Neural cell (in vitro differentiated cells): ENCODE measurements at regions not wholly inside any gene's neighbourhood (a gene's known extent, or its start where the extent isn't known, plus 50 kb on each side); places are given as distances from the start of the nearest gene placed in this dataset.

Source experiments
- CTCF ChIP-seq: fragments of 450-650 bp; IDR thresholded peaks from 2 replicates; pipeline ENCODE4 v1.5.1; 2014; ENCODE audit warnings: antibody characterized with exemption, mild to moderate bottlenecking, moderate library complexity; ENCODE audit not compliant: poor library complexity, severe bottlenecking
- EP300 ChIP-seq: fragments of 450-650 bp; conservative IDR thresholded peaks from 2 replicates; pipeline ENCODE4 v1.6.1; 2014; ENCODE audit warnings: antibody characterized with exemption, mild to moderate bottlenecking, moderate library complexity; ENCODE audit not compliant: poor library complexity, severe bottlenecking
- EZH2 ChIP-seq: fragments of 200-600, 300-800 bp; shearing (Covaris generic), sonication (generic); IDR thresholded peaks from 2 replicates; pipeline ENCODE4 v1.6.1; 2014; ENCODE audit warnings: antibody characterized with exemption, low read length, borderline replicate concordance, mild to moderate bottlenecking; ENCODE audit not compliant: insufficient read depth, poor library complexity, severe bottlenecking
- POLR2AphosphoS5 ChIP-seq: IDR thresholded peaks from 2 replicates; pipeline ENCODE4 v1.6.1; 2012
- RAD21 ChIP-seq: fragments of 450-650 bp; conservative IDR thresholded peaks from 2 replicates; pipeline ENCODE4 v1.6.1; 2014; ENCODE audit warnings: antibody characterized with exemption, mild to moderate bottlenecking, moderate library complexity
- TAF1 ChIP-seq: IDR thresholded peaks from 2 replicates; pipeline ENCODE4 v1.6.1; 2012; ENCODE audit warnings: low read depth

GRCh38 chr2:56707650-56708049, 523.9 kb downstream of the CCDC85A start:
- TF ChIP-seq CTCF (no peak), TAF1 (no peak), EP300 (no peak), EZH2 (no peak), POLR2AphosphoS5 (no peak), RAD21 (no peak)
